GM21367 (cell line): ENCODE measurements at regions not wholly inside any gene's neighbourhood (a gene's known extent, or its start where the extent isn't known, plus 50 kb on each side); places are given as distances from the start of the nearest gene placed in this dataset.

Source experiments
- ATAC-seq: cut with Tn5 transposase; IDR thresholded peaks from one replicate; pipeline ENCODE4 v1.9.1; 2021; ENCODE audit not compliant: unreplicated experiment

- ATAC-seq: no peak
Observed at GRCh38 chr11:91820709-91821108, 403.9 kb upstream of the FAT3 start.

DNA sequence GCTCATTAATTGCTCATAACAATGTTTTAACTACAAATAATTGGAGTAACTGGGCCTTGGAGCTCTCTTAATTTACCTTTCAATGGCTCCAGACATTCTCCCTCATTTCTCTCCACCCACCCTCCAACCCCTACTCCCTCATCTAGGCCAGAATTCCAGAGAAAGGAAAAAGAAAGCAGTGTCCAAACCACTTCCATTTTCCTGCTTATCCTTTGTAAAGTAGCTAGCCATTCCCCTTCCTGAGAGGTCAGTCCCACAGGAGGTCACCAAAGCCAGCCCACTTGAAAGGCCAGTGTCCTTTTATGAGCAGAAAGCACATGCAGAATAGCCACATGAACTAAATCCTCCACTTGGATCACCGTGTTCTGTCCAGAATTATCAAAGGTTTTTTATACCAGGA lies 404.8 kb upstream of the FAT3 start:
- ATAC-seq: no peak

GRCh38 chr11:91819195-91819594 lies 405.4 kb upstream of the FAT3 start:
- no peak for ATAC-seq

- no peak for ATAC-seq
Observed at GRCh38 chr11:91817996-91818395, 406.6 kb upstream of the FAT3 start.

- no peak for ATAC-seq
Observed at GRCh38 chr11:91813263-91813662, 411.4 kb upstream of the FAT3 start.

GRCh38 chr11:91810871-91811270 lies 413.7 kb upstream of the FAT3 start:
- no peak for ATAC-seq

GRCh38 chr11:91805293-91805692 lies 419.3 kb upstream of the FAT3 start:
- no peak for ATAC-seq

GRCh38 chr11:91804042-91804441 lies 420.6 kb upstream of the FAT3 start:
- no peak for ATAC-seq

GRCh38 chr11:91802475-91802874 lies 422.1 kb upstream of the FAT3 start:
- ATAC-seq: no peak

DNA sequence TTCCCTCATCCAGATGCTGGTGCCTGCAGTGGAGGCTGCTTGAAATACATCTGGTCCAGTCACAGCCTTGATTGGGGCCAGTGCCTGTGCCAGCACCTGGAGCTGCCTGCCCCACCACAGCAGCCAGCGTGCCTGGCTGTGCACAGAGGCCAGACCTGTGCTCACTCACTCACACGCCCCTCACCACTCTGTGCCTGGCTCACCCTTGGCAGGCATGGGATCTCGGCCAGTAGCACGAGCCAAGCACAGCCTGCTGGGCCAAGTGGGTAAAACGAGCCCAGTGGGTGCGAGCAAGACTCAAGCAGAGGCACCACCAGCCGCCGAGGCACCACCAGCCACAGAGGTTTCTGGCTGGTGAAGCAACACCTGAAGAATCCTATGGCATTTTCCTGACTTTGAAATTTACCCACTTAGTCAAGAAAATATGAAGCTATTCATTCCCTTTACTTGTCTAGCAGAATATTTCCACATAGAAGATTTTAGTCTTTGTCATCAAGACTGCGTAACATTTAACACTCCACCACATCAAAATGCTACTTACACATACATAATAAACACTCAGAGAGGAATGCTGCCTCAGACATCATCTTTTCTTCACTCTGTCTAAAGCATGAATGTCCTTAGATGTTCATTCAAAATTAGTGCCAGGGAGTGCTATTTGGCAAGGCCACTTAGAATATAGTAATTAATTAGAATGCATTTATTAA lies 424.3 kb upstream of the FAT3 start:
- ATAC-seq: no peak

GRCh38 chr11:91798240-91798639 lies 426.4 kb upstream of the FAT3 start:
- no peak for ATAC-seq

DNA sequence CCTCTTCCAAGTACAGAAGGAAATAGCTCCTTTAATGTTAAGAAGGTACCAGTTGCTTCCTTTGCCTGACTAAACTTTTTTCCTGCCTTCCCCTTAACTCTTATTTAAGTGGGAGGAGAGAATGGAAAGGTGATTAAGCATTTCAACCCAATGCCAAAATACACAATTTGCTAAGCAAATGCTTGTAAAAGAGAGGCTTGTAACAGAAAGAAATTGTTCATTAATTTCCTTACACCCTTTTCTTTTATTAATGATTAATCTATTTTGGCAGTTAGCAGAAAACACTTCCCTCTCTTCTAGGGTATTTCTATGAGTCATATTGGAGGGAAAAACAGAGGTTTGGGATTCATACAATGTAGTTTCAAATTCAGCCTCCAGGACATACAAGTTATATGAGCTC lies 427.6 kb upstream of the FAT3 start:
- ATAC-seq: no peak

DNA sequence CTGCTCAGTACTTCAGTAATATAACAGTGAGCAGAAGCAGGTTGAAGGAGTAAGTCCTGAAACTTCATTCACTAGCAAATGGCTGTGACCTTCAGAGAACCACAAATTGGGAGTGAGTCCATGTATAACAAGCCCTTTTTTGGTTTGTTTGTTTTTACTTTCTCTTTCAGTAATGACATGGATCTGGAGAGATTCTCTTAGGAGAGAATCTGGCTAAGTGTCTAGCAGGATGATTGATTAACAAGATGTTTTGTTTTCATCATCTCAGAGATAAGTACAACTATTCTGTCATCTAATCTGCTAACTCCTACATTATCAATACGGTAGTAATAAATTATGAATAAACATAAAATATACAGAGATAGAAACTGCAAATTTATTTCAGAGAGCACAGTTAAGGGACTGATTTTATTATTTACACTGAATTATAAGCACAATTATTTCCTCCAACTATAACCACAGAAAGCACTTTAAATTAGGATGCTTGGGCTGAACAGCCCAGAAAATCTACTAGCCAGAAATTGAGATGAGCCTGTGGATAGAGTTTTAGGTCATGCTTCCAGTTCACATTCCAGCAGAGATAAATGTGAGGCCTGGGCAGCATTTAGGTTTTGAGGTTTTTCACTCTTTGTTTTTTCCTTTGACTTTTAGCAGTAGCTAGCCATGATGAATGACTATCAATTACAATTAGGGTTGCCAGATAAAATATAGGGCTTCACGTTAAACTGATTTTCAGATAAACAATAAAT lies 429.3 kb upstream of the FAT3 start:
- ATAC-seq: no peak

GRCh38 chr11:91794146-91794545 lies 430.5 kb upstream of the FAT3 start:
- ATAC-seq: no peak

- ATAC-seq: no peak
Observed at GRCh38 chr11:91792779-91793262, 431.8 kb upstream of the FAT3 start.

GRCh38 chr11:91791171-91791468 lies 433.5 kb upstream of the FAT3 start:
- no peak for ATAC-seq

GRCh38 chr11:91790346-91791170 lies 434.1 kb upstream of the FAT3 start:
- ATAC-seq: no peak

GRCh38 chr11:91788764-91789163 lies 435.9 kb upstream of the FAT3 start:
- no peak for ATAC-seq

GRCh38 chr11:91786097-91786496 lies 438.5 kb upstream of the FAT3 start:
- ATAC-seq: no peak

DNA sequence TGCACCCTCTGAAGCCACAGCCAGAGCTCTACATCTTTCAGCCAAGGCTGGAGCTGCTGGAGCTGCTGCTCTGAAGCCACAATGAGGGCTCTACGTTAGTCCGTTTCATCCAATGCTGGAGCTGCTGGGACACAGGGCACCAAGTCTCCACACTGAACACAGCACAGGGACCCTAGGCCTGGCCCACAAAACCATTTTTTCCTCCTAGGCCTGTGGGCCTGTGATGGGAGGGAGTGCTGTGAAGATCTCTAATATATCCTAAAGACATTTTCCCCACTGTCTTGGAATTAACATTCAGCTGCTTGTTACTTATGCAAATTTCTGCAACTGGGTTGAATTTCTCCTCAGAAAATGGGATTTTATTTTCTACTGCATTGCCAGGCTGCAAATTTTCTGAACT lies 441.4 kb upstream of the FAT3 start:
- ATAC-seq: no peak

- ATAC-seq: no peak
Observed at GRCh38 chr11:91778758-91779157, 445.9 kb upstream of the FAT3 start.

GRCh38 chr11:91776655-91777054 lies 448.0 kb upstream of the FAT3 start:
- ATAC-seq: no peak
